ENCODE measurements at regions not wholly inside any gene's neighbourhood (a gene's known extent, or its start where the extent isn't known, plus 50 kb on each side); places are given as distances from the start of the nearest gene placed in this dataset.

- Histone ChIP-seq H3K36me3 (ENCODE audit: control insufficient read depth, insufficient read depth, low read length) (no peaks in the 10 kb centered on the region), H3K9ac (ENCODE audit: insufficient read depth in 1 of 2, low read depth in 2 of 2, low read length in 2 of 2) (no peak overlapping the region), H3K4me2 (ENCODE audit: insufficient read depth, low read length) (no peak overlapping the region), H4K20me1 (replicated peaks; ENCODE audit: control insufficient read depth, insufficient read depth, low read length) (no peaks in the 10 kb centered on the region), H3K4me1 (replicated peaks in 1 of 2; ENCODE audit: control insufficient read depth in 2 of 2, insufficient read depth in 2 of 2, low read length in 2 of 2) (no peaks in the 10 kb centered on the region), H3K27ac (ENCODE audit: extremely low read depth, low read depth, low read length) (no peak overlapping the region), H3K79me2 (ENCODE audit: control insufficient read depth, insufficient read depth, low read length) (no peaks in the 10 kb centered on the region), H3K4me3 (no peak overlapping the region), H2AFZ (ENCODE audit: low read depth, low read length) (no peak overlapping the region), H3K9me1 (ENCODE audit: control insufficient read depth, insufficient read depth, low read length) (no peaks in the 10 kb centered on the region), H3K27me3 (ENCODE audit: control insufficient read depth in 2 of 2, insufficient read depth in 2 of 2, low read length in 2 of 2) (no peaks in the 10 kb centered on the region), H3K9me3 (replicated peaks; ENCODE audit: control insufficient read depth, insufficient read depth, low read depth, low read length) (no peaks in the 10 kb centered on the region; the same call in 1 of the 2 replicates)
- in situ Hi-C loops (cut with MboI) (no loop called here), intact Hi-C loops (cut with micrococcal nuclease) (no loop called here)
- BruUV-seq (replicated peaks) = no TSS peak
- TF ChIP-seq RFX5 (IDR thresholded peaks at IDR 0.05; ENCODE audit: low read depth, low read length) (no peak), FOSL1 (tag; conservative IDR thresholded peaks at IDR 0.05) (peak; percentile 42; the same call in 1 of the 2 replicates)
- DNase-seq (ENCODE audit: extremely low read depth in 1 of 4, low spot score in 3 of 4) = no peak
- POLR2A ChIA-PET = no interaction called here
- ATAC-seq = no peak
- no peak for FAIRE-seq
- CTCF ChIA-PET (ENCODE audit: low intra/inter-chr PET ratio) = no interaction called here
These were observed 139.1 kb upstream of the CHRM3 start for GRCh38 chr1:239247285-239247684.

DNA sequence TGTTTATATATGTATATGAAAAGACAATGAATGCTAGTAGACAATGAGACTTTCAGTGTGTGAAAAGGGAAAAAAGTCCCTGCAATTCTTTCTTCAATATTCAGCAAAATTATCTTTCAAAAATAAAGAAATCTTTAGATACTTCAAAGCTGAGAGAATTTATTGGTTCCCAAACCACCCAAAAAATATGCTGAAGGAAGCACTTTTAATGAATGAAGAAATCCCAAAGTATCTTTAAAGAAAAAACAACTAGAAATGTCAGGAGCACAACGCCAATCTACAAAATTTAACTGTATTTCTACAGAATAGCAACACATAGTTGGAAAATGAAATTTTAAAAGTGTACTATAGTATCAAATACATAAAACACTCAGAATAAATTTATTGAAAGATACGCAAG, 142.3 kb upstream of the CHRM3 start:
- FAIRE-seq (no peak), ATAC-seq (no peak), DNase-seq (ENCODE audit: extremely low read depth in 1 of 4, low spot score in 3 of 4) (no peak)
- no TSS peak for BruUV-seq (replicated peaks)
- Histone ChIP-seq H3K36me3 (ENCODE audit: control insufficient read depth, insufficient read depth, low read length) (no peaks in the 10 kb centered on the region), H3K9me3 (replicated peaks; ENCODE audit: control insufficient read depth, insufficient read depth, low read depth, low read length) (no peaks in the 10 kb centered on the region), H3K9me1 (ENCODE audit: control insufficient read depth, insufficient read depth, low read length) (no peaks in the 10 kb centered on the region), H3K27ac (ENCODE audit: extremely low read depth, low read depth, low read length) (no peak overlapping the region), H2AFZ (ENCODE audit: low read depth, low read length) (no peak overlapping the region), H4K20me1 (replicated peaks; ENCODE audit: control insufficient read depth, insufficient read depth, low read length) (no peaks in the 10 kb centered on the region), H3K4me2 (ENCODE audit: insufficient read depth, low read length) (no peak overlapping the region), H3K27me3 (ENCODE audit: control insufficient read depth in 2 of 2, insufficient read depth in 2 of 2, low read length in 2 of 2) (no peaks in the 10 kb centered on the region), H3K79me2 (ENCODE audit: control insufficient read depth, insufficient read depth, low read length) (no peaks in the 10 kb centered on the region), H3K4me3 (no peak overlapping the region), H3K9ac (ENCODE audit: insufficient read depth in 1 of 2, low read depth in 2 of 2, low read length in 2 of 2) (no peak overlapping the region), H3K4me1 (replicated peaks in 1 of 2; ENCODE audit: control insufficient read depth in 2 of 2, insufficient read depth in 2 of 2, low read length in 2 of 2) (no peaks in the 10 kb centered on the region)
- intact Hi-C loops (cut with micrococcal nuclease) (no loop called here), in situ Hi-C loops (cut with MboI) (no loop called here)
- CTCF ChIA-PET (ENCODE audit: low intra/inter-chr PET ratio) = no interaction called here
- WGBS (ENCODE audit: insufficient coverage, low coverage, missing lambda C conversion rate) = 4% methylated on average over 2 of the region's 2 CpGs
- POLR2A ChIA-PET = no interaction called here
- TF ChIP-seq ZNF277 (CRISPR knock-in tag; IDR thresholded peaks at IDR 0.05; ENCODE audit: borderline replicate concordance) (no peak), RAD51 (IDR thresholded peaks at IDR 0.05; ENCODE audit: borderline replicate concordance, low read depth) (no peak), GABPB2 (CRISPR knock-in tag; conservative IDR thresholded peaks at IDR 0.05) (no peak), SMAD1 (IDR thresholded peaks at IDR 0.05; ENCODE audit: low read depth, low read length, partially characterized antibody) (no peak), ZNF316 (IDR thresholded peaks at IDR 0.05) (peak; percentile 57; the same call in 1 of the 2 replicates), MAZ (CRISPR knock-in tag; conservative IDR thresholded peaks at IDR 0.05 in 1 of 2, IDR thresholded peaks at IDR 0.05 in 1 of 2) (no peak), MAFK (IDR thresholded peaks at IDR 0.05; ENCODE audit: low read length) (peak; percentile 43; the same call in 1 of the 2 replicates), FOXO4 (CRISPR knock-in tag; IDR thresholded peaks at IDR 0.05) (no peak), HNRNPK (IDR thresholded peaks at IDR 0.05; ENCODE audit: low read depth, low read length, poor library complexity, severe bottlenecking) (no peak), HIVEP1 (CRISPR knock-in tag; IDR thresholded peaks at IDR 0.05) (no peak), MECOM (CRISPR knock-in tag; IDR thresholded peaks at IDR 0.05) (no peak)

Measured in K562 (cell line).